H1 (cell line): ENCODE measurements at regions not wholly inside any gene's neighbourhood (a gene's known extent, or its start where the extent isn't known, plus 50 kb on each side); places are given as distances from the start of the nearest gene placed in this dataset.

ENCODE experiments used
- CTCF ChIA-PET: fragments of 300-600 bp; sonication (Branson Sonifier 250); formaldehyde crosslinking; loops from one replicate; lab custom pipeline; 2021; ENCODE audit not compliant: partially characterized antibody; lab: Charles Lee
- POLR2A ChIA-PET: fragments of 300-600 bp; sonication (Branson Sonifier 250); formaldehyde crosslinking; loops from one replicate; lab custom pipeline; 2021; ENCODE audit warnings: inconsistent platforms; ENCODE audit not compliant: partially characterized antibody; lab: Charles Lee
- DNase-seq, 2 experiments: peaks; one replicate each; pipeline versions ENCODE4 v3.0.0 to v3.0.0-alpha.2; 2010 to 2022; ENCODE audit warnings: low spot score in 2 of 2, low read depth in 1 of 2, mixed read lengths in 1 of 2
- FAIRE-seq: peaks from 2 replicates; lab custom pipeline; 2011; peaks lifted over from hg19 to GRCh38; lab: Jason Lieb, UNC
- H2AFZ ChIP-seq: 2 replicates; pipeline ENCODE4 v1.8.1; 2012; ENCODE audit warnings: low read length, inconsistent platforms
- H2AK5ac ChIP-seq: 2 replicates; pipeline ENCODE4 v1.6.1; 2013; ENCODE audit warnings: low read depth, low read length
- H2BK120ac ChIP-seq: replicated peaks from 2 replicates; pipeline ENCODE3; 2013; ENCODE audit warnings: low read depth, low read length, inconsistent platforms
- H2BK12ac ChIP-seq: 2 replicates; pipeline ENCODE4 v1.6.1; 2013; ENCODE audit warnings: low read depth, low read length
- H2BK15ac ChIP-seq: 2 replicates; pipeline ENCODE4 v1.6.1; 2013; ENCODE audit warnings: low read length
- H2BK20ac ChIP-seq: 2 replicates; pipeline ENCODE4 v1.6.1; 2013; ENCODE audit warnings: low read length
- H2BK5ac ChIP-seq: 2 replicates; pipeline ENCODE4 v1.6.1; 2013; ENCODE audit warnings: low read depth, low read length
- H3K14ac ChIP-seq: 2 replicates; pipeline ENCODE4 v1.6.1; 2013; ENCODE audit warnings: inconsistent platforms; ENCODE audit not compliant: insufficient read length
- H3K18ac ChIP-seq: 2 replicates; pipeline ENCODE4 v1.6.1; 2013; ENCODE audit warnings: low read length; ENCODE audit errors: extremely low read depth
- H3K23ac ChIP-seq: 2 replicates; pipeline ENCODE4 v1.6.1; 2013; ENCODE audit warnings: inconsistent platforms; ENCODE audit not compliant: insufficient read length
- H3K23me2 ChIP-seq: 2 replicates; pipeline ENCODE4 v1.6.1; 2013; ENCODE audit warnings: low read depth, low read length
- H3K27ac ChIP-seq: 2 replicates; pipeline ENCODE4 v1.6.1; 2011; ENCODE audit warnings: low read depth, low read length, inconsistent platforms
- H3K27me3 ChIP-seq, 4 experiments: replicated peaks in 1 of 4; 1 replicate in 1 of 4; 2 replicates in 3 of 4; pipeline versions ENCODE4 v1.6.1 to v1.8.1; 2011 to 2013; ENCODE audit warnings: low read length in 3 of 4, mild to moderate bottlenecking in 3 of 4, inconsistent platforms in 2 of 4, mixed read lengths in 2 of 4, moderate library complexity in 1 of 4; ENCODE audit not compliant: control insufficient read depth in 3 of 4, insufficient read depth in 3 of 4; ENCODE audit errors: extremely low read depth in 1 of 4
- H3K36me3 ChIP-seq, 4 experiments: 2 replicates each; pipeline versions ENCODE4 v1.6.1 to v1.8.1; 2011 to 2013; ENCODE audit warnings: mild to moderate bottlenecking in 4 of 4, low read length in 3 of 4, moderate library complexity in 2 of 4, control low read depth in 1 of 4, inconsistent platforms in 1 of 4; ENCODE audit not compliant: insufficient read depth in 4 of 4, control insufficient read depth in 2 of 4
- H3K4ac ChIP-seq: replicated peaks from 2 replicates; pipeline ENCODE3; 2013; ENCODE audit warnings: low read length, low read depth, mixed read lengths, inconsistent platforms; ENCODE audit not compliant: insufficient read length
- H3K4me1 ChIP-seq, 4 experiments: replicated peaks in 1 of 4; 1 replicate in 1 of 4; 2 replicates in 3 of 4; pipeline versions ENCODE4 v1.6.1 to v1.8.1; 2011 to 2013; ENCODE audit warnings: low read length in 3 of 4, inconsistent platforms in 2 of 4, mixed read lengths in 1 of 4; ENCODE audit not compliant: insufficient read depth in 4 of 4, control insufficient read depth in 3 of 4
- H3K4me2 ChIP-seq, 2 experiments: 2 replicates each; pipeline versions ENCODE4 v1.6.1 to v1.8.1; 2011 to 2013; ENCODE audit warnings: low read depth in 2 of 2, low read length in 2 of 2, control low read depth in 1 of 2, inconsistent platforms in 1 of 2, mild to moderate bottlenecking in 1 of 2; ENCODE audit not compliant: insufficient read depth in 1 of 2
- H3K4me3 ChIP-seq, 4 experiments: fragments of 200-600, 300-600 bp in 1 of 4; sonication (generic), shearing (Covaris generic), sonication (Bioruptor Twin) in 1 of 4; 2 replicates each; pipeline versions ENCODE4 v1.5.1 to v1.8.1; 2011 to 2016; ENCODE audit warnings: low read length in 4 of 4, low read depth in 3 of 4, control low read depth in 2 of 4, inconsistent platforms in 2 of 4, mild to moderate bottlenecking in 2 of 4, mixed read lengths in 1 of 4, moderate library complexity in 1 of 4; ENCODE audit not compliant: insufficient read depth in 2 of 4; ENCODE audit errors: extremely low read depth in 1 of 4
- H3K56ac ChIP-seq: replicated peaks from 2 replicates; pipeline ENCODE3; 2013; ENCODE audit warnings: low read depth, mild to moderate bottlenecking, mixed read lengths, low read length, inconsistent platforms; ENCODE audit not compliant: insufficient read length
- H3K79me1 ChIP-seq: 2 replicates; pipeline ENCODE4 v1.6.1; 2013; ENCODE audit warnings: low read depth, low read length, control low read depth
- H3K79me2 ChIP-seq, 2 experiments: 2 replicates each; pipeline versions ENCODE4 v1.6.1 to v1.8.1; 2012 to 2013; ENCODE audit warnings: low read length in 2 of 2, mild to moderate bottlenecking in 2 of 2, inconsistent platforms in 1 of 2; ENCODE audit not compliant: insufficient read depth in 2 of 2, control insufficient read depth in 1 of 2
- H3K9ac ChIP-seq, 4 experiments: replicated peaks in 1 of 4; 1 replicate in 1 of 4; 2 replicates in 3 of 4; pipeline versions ENCODE4 v1.6.1 to v1.8.1; 2011 to 2013; ENCODE audit warnings: low read depth in 3 of 4, low read length in 3 of 4, control low read depth in 2 of 4, mild to moderate bottlenecking in 2 of 4, moderate library complexity in 2 of 4, inconsistent platforms in 1 of 4; ENCODE audit errors: extremely low read depth in 1 of 4
- H3K9me3 ChIP-seq, 2 experiments: 2 replicates each; pipeline versions ENCODE4 v1.6.1 to v1.8.1; 2012 to 2013; ENCODE audit warnings: mild to moderate bottlenecking in 2 of 2, moderate library complexity in 2 of 2, control low read depth in 1 of 2, inconsistent platforms in 1 of 2, low read depth in 1 of 2, low read length in 1 of 2, mixed read lengths in 1 of 2; ENCODE audit not compliant: insufficient read depth in 2 of 2
- H4K20me1 ChIP-seq, 2 experiments: replicated peaks in 1 of 2; 2 replicates each; pipeline versions ENCODE3 to v1.8.1; 2011 to 2013; ENCODE audit warnings: inconsistent platforms in 2 of 2, low read length in 2 of 2, mild to moderate bottlenecking in 1 of 2; ENCODE audit not compliant: insufficient read depth in 2 of 2, control insufficient read depth in 1 of 2
- H4K5ac ChIP-seq: 2 replicates; pipeline ENCODE4 v1.6.1; 2013; ENCODE audit warnings: low read length, low read depth, mixed read lengths, inconsistent platforms; ENCODE audit not compliant: insufficient read length
- H4K8ac ChIP-seq: 2 replicates; pipeline ENCODE4 v1.8.0; 2013; ENCODE audit warnings: mild to moderate bottlenecking, moderate library complexity, low read length, inconsistent platforms; ENCODE audit not compliant: insufficient read depth; ENCODE audit errors: extremely low read depth
- H4K91ac ChIP-seq: replicated peaks from 2 replicates; pipeline ENCODE3; 2013; ENCODE audit warnings: low read length, mixed read lengths, inconsistent platforms; ENCODE audit not compliant: insufficient read length
- CEBPB ChIP-seq: IDR thresholded peaks from 2 replicates; pipeline ENCODE4 v1.6.1; 2012; ENCODE audit warnings: low read depth, low read length
- EZH2 ChIP-seq: fragments of 200-600 bp; sonication (generic); IDR thresholded peaks from 2 replicates; pipeline ENCODE4 v1.7.1; 2012; ENCODE audit warnings: low read depth, mild to moderate bottlenecking, moderate library complexity, low read length, inconsistent platforms; ENCODE audit not compliant: severe bottlenecking
- JUND ChIP-seq: IDR thresholded peaks from 2 replicates; pipeline ENCODE4 v1.6.1; 2011; ENCODE audit warnings: mild to moderate bottlenecking, improper control_type of control experiment, low read length
- KDM1A ChIP-seq: fragments of 200-600, 300-600 bp; sonication (generic); IDR thresholded peaks from 2 replicates; pipeline ENCODE4 v1.7.1; 2016; ENCODE audit warnings: mild to moderate bottlenecking, low read length, borderline replicate concordance
- KDM4A ChIP-seq: IDR thresholded peaks from one replicate; pipeline ENCODE4 v1.7.1; 2012; ENCODE audit warnings: low read depth, mild to moderate bottlenecking, moderate library complexity, low read length, inconsistent platforms; ENCODE audit not compliant: severe bottlenecking
- KDM5A ChIP-seq: fragments of 200-600 bp; IDR thresholded peaks from 2 replicates; pipeline ENCODE4 v1.7.1; 2012; ENCODE audit warnings: mild to moderate bottlenecking, low read length, inconsistent platforms, mixed read lengths
- PHF8 ChIP-seq: fragments of 200-600 bp; sonication (generic); conservative IDR thresholded peaks from 2 replicates; pipeline ENCODE4 v1.7.1; 2012; ENCODE audit warnings: low read depth, mild to moderate bottlenecking, inconsistent platforms, low read length, moderate library complexity
- POU5F1 ChIP-seq: IDR thresholded peaks from 2 replicates; pipeline ENCODE4 v1.6.1; 2011; ENCODE audit warnings: low read depth, mild to moderate bottlenecking, low read length, moderate library complexity
- RFX5 ChIP-seq: IDR thresholded peaks from 2 replicates; pipeline ENCODE4 v1.6.1; 2011; ENCODE audit warnings: low read depth, low read length, improper control_type of control experiment, borderline replicate concordance
- SIRT6 ChIP-seq: IDR thresholded peaks from one replicate; pipeline ENCODE4 v1.7.1; 2012; ENCODE audit warnings: low read length, inconsistent platforms
- SIX5 ChIP-seq: IDR thresholded peaks from 2 replicates; pipeline ENCODE4 v1.6.1; 2011; ENCODE audit warnings: mild to moderate bottlenecking, low read depth, low read length
- SUZ12 ChIP-seq: fragments of 200-600 bp; sonication (generic); IDR thresholded peaks from 2 replicates; pipeline ENCODE4 v1.6.1; 2012; ENCODE audit warnings: mild to moderate bottlenecking, inconsistent platforms, low read length, moderate library complexity, mixed read lengths
- TEAD4 ChIP-seq: IDR thresholded peaks from 2 replicates; pipeline ENCODE4 v1.6.1; 2012; ENCODE audit warnings: low read depth, low read length, inconsistent platforms, mixed read lengths
- USF2 ChIP-seq: IDR thresholded peaks from 2 replicates; pipeline ENCODE4 v1.6.1; 2011; ENCODE audit warnings: low read length, improper control_type of control experiment
- WGBS, 2 experiments: shearing (Covaris generic) in 1 of 2; methylation state at CpG; one replicate each; pipeline versions ENCODE4 v1.1.6 to v1.1.7; 2013 to 2015; ENCODE audit warnings: low lambda C conversion rate in 2 of 2, mixed read lengths in 2 of 2, inconsistent platforms in 1 of 2, low coverage in 1 of 2, missing lambda C conversion rate in 1 of 2; ENCODE audit not compliant: insufficient replicate concordance in 2 of 2, insufficient coverage in 1 of 2, insufficient read length in 1 of 2; ENCODE audit errors: extremely low coverage in 1 of 2, missing lambda C conversion rate in 1 of 2; 5-methylcytosine and 5-hydroxymethylcytosine counted together

- no peaks in the 10 kb centered on the region for H3K79me2 ChIP-seq
- 95% methylated on average over 1 of the region's 1 CpG; no CpG with 5 or more reads in 1 of the 2 experiments for WGBS, 2 experiments
- DNase-seq = no peak
- H3K14ac ChIP-seq = no peak overlapping the region
- ChIA-PET CTCF (no interaction called here), POLR2A (no interaction called here)
- no peaks in the 10 kb centered on the region for H3K4me1 ChIP-seq
- peaks cover 4 to 8% of the 10 kb centered on the region in 2 experiments; a peak in 3 of 4 replicates for H3K9me3 ChIP-seq
- no peak overlapping the region for H3K23ac ChIP-seq
- no peak overlapping the region for H3K18ac ChIP-seq
- H3K27me3 ChIP-seq = no peaks in the 10 kb centered on the region
- no peaks in the 10 kb centered on the region for H3K36me3 ChIP-seq
- H3K23me2 ChIP-seq = no peaks in the 10 kb centered on the region
- H2BK20ac ChIP-seq = no peak overlapping the region
- H2BK12ac ChIP-seq = no peak overlapping the region
- H4K5ac ChIP-seq = no peak overlapping the region
- H4K20me1 ChIP-seq = no peaks in the 10 kb centered on the region
- H3K4me3 ChIP-seq = no peak overlapping the region
- H3K4me2 ChIP-seq = no peak overlapping the region
- H3K9ac ChIP-seq = no peak overlapping the region
- H3K27ac ChIP-seq = no peak overlapping the region
- no peak overlapping the region for H3K4ac ChIP-seq
- H4K91ac ChIP-seq = no peak overlapping the region
- H3K56ac ChIP-seq = no peak overlapping the region
- no peak overlapping the region for H2BK120ac ChIP-seq
- H3K79me1 ChIP-seq = no peaks in the 10 kb centered on the region
- H2BK5ac ChIP-seq = no peak overlapping the region
- H2AFZ ChIP-seq = no peak overlapping the region
- no peak overlapping the region for H4K8ac ChIP-seq
- H2BK15ac ChIP-seq = no peak overlapping the region
- H2AK5ac ChIP-seq = no peak overlapping the region
- FAIRE-seq = no peak
- TF ChIP-seq KDM1A (no peak), TEAD4 (no peak), CEBPB (no peak), SIRT6 (no peak), PHF8 (no peak), KDM4A (no peak), SIX5 (no peak), EZH2 (no peak), USF2 (no peak), RFX5 (no peak), KDM5A (no peak), POU5F1 (no peak), JUND (no peak), SUZ12 (no peak)
Observed at GRCh38 chr2:128930101-128930500, 611.4 kb upstream of the HS6ST1 start.
